GM12878 (cell line): ENCODE measurements at regions not wholly inside any gene's neighbourhood (a gene's known extent, or its start where the extent isn't known, plus 50 kb on each side); places are given as distances from the start of the nearest gene placed in this dataset.

Experiments
- ATAC-seq: fragments of 200-7000 bp; cut with Tn5 transposase; 3 replicates; pipeline ENCODE4 v1.9.1; 2020; ENCODE audit warnings: mild to moderate bottlenecking, moderate library complexity
- BruUV-seq: library from RNA; stranded (reverse); fragments of 400-500 nt; replicated peaks from 2 replicates; lab custom pipeline; 2021; lab: Mats Ljungman, UMichigan
- CTCF ChIA-PET: fragments of 300-600 bp; sonication (Branson Sonifier 250); formaldehyde crosslinking; extraction: SDS; loops from one replicate; lab custom pipeline; 2021; ENCODE audit warnings: inconsistent platforms; lab: Yijun Ruan, JAX
- POLR2A ChIA-PET: fragments of 350-600 bp; formaldehyde crosslinking; extraction: SDS; loops from one replicate; lab custom pipeline; 2021; ENCODE audit warnings: inconsistent platforms; lab: Charles Lee
- RAD21 ChIA-PET: fragments of 300-600 bp; sonication (Branson Sonifier 250); formaldehyde crosslinking; loops from one replicate; lab custom pipeline; 2023; ENCODE audit warnings: antibody characterized with exemption; ENCODE audit not compliant: unreplicated experiment; lab: Charles Lee
- SMC1A ChIA-PET: fragments of 300-600 bp; sonication (Branson Sonifier 250); formaldehyde crosslinking; loops from one replicate; lab custom pipeline; 2023; ENCODE audit not compliant: unreplicated experiment, uncharacterized antibody; lab: Charles Lee
- DNase-seq: peaks from one replicate; pipeline ENCODE4 v3.0.0-alpha.2; 2011; ENCODE audit warnings: low read depth, low spot score
- FAIRE-seq: peaks from 3 replicates; lab custom pipeline; 2011; peaks lifted over from hg19 to GRCh38; lab: Jason Lieb, UNC
- H2AFZ ChIP-seq: 2 replicates; pipeline ENCODE4 v1.6.0; 2011; ENCODE audit warnings: low read depth, low read length, control low read depth; ENCODE audit not compliant: control insufficient read depth
- H3K27ac ChIP-seq: 2 replicates; pipeline ENCODE4 v1.5.1; 2011; ENCODE audit warnings: control low read depth; ENCODE audit not compliant: control insufficient read depth, insufficient read depth
- H3K27me3 ChIP-seq, 2 experiments: replicated peaks in 1 of 2; 2 replicates each; pipeline versions ENCODE4 v1.6.0 to v1.6.1; 2011; ENCODE audit warnings: low read length in 1 of 2; ENCODE audit not compliant: control insufficient read depth in 2 of 2, insufficient read depth in 2 of 2
- H3K36me3 ChIP-seq, 2 experiments: 2 replicates each; pipeline ENCODE4 v1.5.1; 2011; ENCODE audit warnings: low read length in 1 of 2; ENCODE audit not compliant: control insufficient read depth in 2 of 2, insufficient read depth in 2 of 2
- H3K4me1 ChIP-seq: 2 replicates; pipeline ENCODE4 v1.6.1; 2011; ENCODE audit warnings: mild to moderate bottlenecking, low read length, moderate library complexity, mixed read lengths; ENCODE audit not compliant: control insufficient read depth, insufficient read depth
- H3K4me2 ChIP-seq: 2 replicates; pipeline ENCODE4 v1.6.0; 2011; ENCODE audit warnings: control low read depth; ENCODE audit not compliant: control insufficient read depth, insufficient read depth
- H3K4me3 ChIP-seq: fragments of 200-600 bp; sonication (generic); 2 replicates; pipeline ENCODE4 v1.5.1; 2016
- H3K79me2 ChIP-seq: 2 replicates; pipeline ENCODE4 v1.6.0; 2011; ENCODE audit warnings: low read length; ENCODE audit not compliant: control insufficient read depth, insufficient read depth
- H3K9ac ChIP-seq: 2 replicates; pipeline ENCODE4 v1.8.0; 2011; ENCODE audit warnings: low read length, control low read depth, mixed read lengths; ENCODE audit not compliant: control insufficient read depth, insufficient read depth
- H3K9me3 ChIP-seq: replicated peaks from 3 replicates; pipeline ENCODE4 v1.5.1; 2011; ENCODE audit warnings: mild to moderate bottlenecking, low read length; ENCODE audit not compliant: control insufficient read depth, insufficient read depth
- H4K20me1 ChIP-seq: 2 replicates; pipeline ENCODE4 v1.6.0; 2011; ENCODE audit not compliant: control insufficient read depth, insufficient read depth
- CHD1 ChIP-seq: IDR thresholded peaks from 2 replicates; pipeline ENCODE4 v1.6.1; 2012; ENCODE audit warnings: low read depth, low read length, improper control_type of control experiment
- ESRRA ChIP-seq: IDR thresholded peaks from 2 replicates; pipeline ENCODE4 v1.6.1; 2012; ENCODE audit warnings: mild to moderate bottlenecking, low read length, improper control_type of control experiment
- MXI1 ChIP-seq: fragments of 150-350 bp; IDR thresholded peaks from 2 replicates; pipeline ENCODE4 v1.6.1; 2011; ENCODE audit warnings: low read depth, mild to moderate bottlenecking, inconsistent platforms, low read length, improper control_type of control experiment
- NFIC ChIP-seq: IDR thresholded peaks from 2 replicates; pipeline ENCODE4 v1.6.1; 2012; ENCODE audit warnings: low read depth, mild to moderate bottlenecking, inconsistent platforms, low read length, moderate library complexity
- NFYB ChIP-seq: IDR thresholded peaks from 2 replicates; pipeline ENCODE4 v1.6.1; 2011; ENCODE audit warnings: low read depth, mild to moderate bottlenecking, low read length, improper control_type of control experiment, moderate library complexity; ENCODE audit not compliant: insufficient read depth
- POLR2A ChIP-seq: IDR thresholded peaks from 2 replicates; pipeline ENCODE4 v1.6.1; 2011; ENCODE audit warnings: low read depth, mild to moderate bottlenecking, low read length
- SMAD5 ChIP-seq: IDR thresholded peaks from 2 replicates; pipeline ENCODE4 v1.6.1; 2016; ENCODE audit warnings: antibody characterized with exemption, low read depth
- SPI1 ChIP-seq: IDR thresholded peaks from 2 replicates; pipeline ENCODE4 v1.6.1; 2011; ENCODE audit warnings: low read depth, mild to moderate bottlenecking, low read length, moderate library complexity, borderline replicate concordance; ENCODE audit not compliant: insufficient read depth
- SREBF2 ChIP-seq: IDR thresholded peaks from 2 replicates; pipeline ENCODE4 v1.6.1; 2012; ENCODE audit warnings: mild to moderate bottlenecking, low read length
- ZNF687 ChIP-seq: fragments of 450-650 bp; IDR thresholded peaks from 2 replicates; pipeline ENCODE4 v1.6.1; 2017; ENCODE audit warnings: mild to moderate bottlenecking, moderate library complexity
- WGBS: methylation state at CpG from one replicate; pipeline ENCODE4 v1.1.6; 2016; ENCODE audit warnings: low lambda C conversion rate; ENCODE audit not compliant: insufficient replicate concordance, insufficient coverage; ENCODE audit errors: missing lambda C conversion rate; 5-methylcytosine and 5-hydroxymethylcytosine counted together
- in situ Hi-C: fragments of 300-500 bp; cut with MboI; formaldehyde crosslinking; loops from 9 replicates; pipeline ENCODE4 v1.14.3; 2018; ENCODE audit warnings: mixed read lengths
- intact Hi-C: fragments of 100-400 bp; cut with micrococcal nuclease; formaldehyde crosslinking; loops from one replicate; pipeline ENCODE4 v1.14.2; 2022; ENCODE audit not compliant: unreplicated experiment
- TF ChIP-seq, protein P1 (sequence below): IDR thresholded peaks from 2 replicates; pipeline ENCODE4 v1.6.1; 2012; ENCODE audit warnings: low read depth, low read length, improper control_type of control experiment
- TF ChIP-seq, protein P2 (sequence below): IDR thresholded peaks from 2 replicates; pipeline ENCODE4 v1.6.1; 2012; ENCODE audit warnings: mild to moderate bottlenecking, low read depth, low read length
- TF ChIP-seq, protein P3 (sequence below): fragments of 450-650 bp; IDR thresholded peaks from 2 replicates; pipeline ENCODE4 v1.6.1; 2017; ENCODE audit warnings: borderline replicate concordance

DNA sequence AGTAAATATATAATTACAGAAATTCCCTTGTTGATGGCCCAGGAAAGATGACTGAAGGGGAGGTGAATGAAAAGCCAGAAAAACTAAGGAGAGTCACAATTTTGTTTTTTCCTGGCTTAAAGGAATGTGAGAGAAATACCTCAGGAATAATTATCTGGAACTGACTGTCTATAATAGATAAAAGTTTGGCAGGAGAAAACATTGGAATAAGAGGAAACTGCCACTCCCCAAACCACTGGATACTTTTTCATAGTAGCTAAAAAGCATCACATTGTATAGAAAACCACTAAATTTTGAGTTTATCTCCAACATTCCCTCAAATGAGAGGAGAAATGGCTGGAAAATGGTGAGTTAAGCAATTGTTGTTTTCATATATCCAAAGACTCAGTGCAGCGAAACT, 326.0 kb downstream of the NPR3 start:
- CTCF ChIA-PET: no interaction called here
- Histone ChIP-seq H3K4me3 (no peak overlapping the region), H3K27ac (no peak overlapping the region), H3K9ac (no peak overlapping the region), H3K4me1 (no peaks in the 10 kb centered on the region), H3K27me3 (no peaks in the 10 kb centered on the region), H3K36me3 (no peaks in the 10 kb centered on the region), H2AFZ (no peak overlapping the region), H3K4me2 (no peak overlapping the region), H3K79me2 (no peaks in the 10 kb centered on the region), H3K9me3 (no peaks in the 10 kb centered on the region; the same call in 2 of the 3 replicates), H4K20me1 (no peaks in the 10 kb centered on the region)
- FAIRE-seq (no peak), ATAC-seq (no peak), DNase-seq (no peak)
- BruUV-seq: no TSS peak
- in situ Hi-C loops: no loop called here
- RAD21 ChIA-PET: no interaction called here
- WGBS: 0% methylated on average over 1 of the region's 1 CpG
- intact Hi-C loops: no loop called here
- POLR2A ChIA-PET: no interaction called here
- SMC1A ChIA-PET: no interaction called here
- no peak for TF ChIP-seq CHD1
- TF ChIP-seq, protein P1, sequence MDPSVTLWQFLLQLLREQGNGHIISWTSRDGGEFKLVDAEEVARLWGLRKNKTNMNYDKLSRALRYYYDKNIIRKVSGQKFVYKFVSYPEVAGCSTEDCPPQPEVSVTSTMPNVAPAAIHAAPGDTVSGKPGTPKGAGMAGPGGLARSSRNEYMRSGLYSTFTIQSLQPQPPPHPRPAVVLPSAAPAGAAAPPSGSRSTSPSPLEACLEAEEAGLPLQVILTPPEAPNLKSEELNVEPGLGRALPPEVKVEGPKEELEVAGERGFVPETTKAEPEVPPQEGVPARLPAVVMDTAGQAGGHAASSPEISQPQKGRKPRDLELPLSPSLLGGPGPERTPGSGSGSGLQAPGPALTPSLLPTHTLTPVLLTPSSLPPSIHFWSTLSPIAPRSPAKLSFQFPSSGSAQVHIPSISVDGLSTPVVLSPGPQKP: no peak
- no peak for TF ChIP-seq SPI1
- TF ChIP-seq, protein P2, sequence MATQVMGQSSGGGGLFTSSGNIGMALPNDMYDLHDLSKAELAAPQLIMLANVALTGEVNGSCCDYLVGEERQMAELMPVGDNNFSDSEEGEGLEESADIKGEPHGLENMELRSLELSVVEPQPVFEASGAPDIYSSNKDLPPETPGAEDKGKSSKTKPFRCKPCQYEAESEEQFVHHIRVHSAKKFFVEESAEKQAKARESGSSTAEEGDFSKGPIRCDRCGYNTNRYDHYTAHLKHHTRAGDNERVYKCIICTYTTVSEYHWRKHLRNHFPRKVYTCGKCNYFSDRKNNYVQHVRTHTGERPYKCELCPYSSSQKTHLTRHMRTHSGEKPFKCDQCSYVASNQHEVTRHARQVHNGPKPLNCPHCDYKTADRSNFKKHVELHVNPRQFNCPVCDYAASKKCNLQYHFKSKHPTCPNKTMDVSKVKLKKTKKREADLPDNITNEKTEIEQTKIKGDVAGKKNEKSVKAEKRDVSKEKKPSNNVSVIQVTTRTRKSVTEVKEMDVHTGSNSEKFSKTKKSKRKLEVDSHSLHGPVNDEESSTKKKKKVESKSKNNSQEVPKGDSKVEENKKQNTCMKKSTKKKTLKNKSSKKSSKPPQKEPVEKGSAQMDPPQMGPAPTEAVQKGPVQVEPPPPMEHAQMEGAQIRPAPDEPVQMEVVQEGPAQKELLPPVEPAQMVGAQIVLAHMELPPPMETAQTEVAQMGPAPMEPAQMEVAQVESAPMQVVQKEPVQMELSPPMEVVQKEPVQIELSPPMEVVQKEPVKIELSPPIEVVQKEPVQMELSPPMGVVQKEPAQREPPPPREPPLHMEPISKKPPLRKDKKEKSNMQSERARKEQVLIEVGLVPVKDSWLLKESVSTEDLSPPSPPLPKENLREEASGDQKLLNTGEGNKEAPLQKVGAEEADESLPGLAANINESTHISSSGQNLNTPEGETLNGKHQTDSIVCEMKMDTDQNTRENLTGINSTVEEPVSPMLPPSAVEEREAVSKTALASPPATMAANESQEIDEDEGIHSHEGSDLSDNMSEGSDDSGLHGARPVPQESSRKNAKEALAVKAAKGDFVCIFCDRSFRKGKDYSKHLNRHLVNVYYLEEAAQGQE: no peak
- TF ChIP-seq, protein P3, sequence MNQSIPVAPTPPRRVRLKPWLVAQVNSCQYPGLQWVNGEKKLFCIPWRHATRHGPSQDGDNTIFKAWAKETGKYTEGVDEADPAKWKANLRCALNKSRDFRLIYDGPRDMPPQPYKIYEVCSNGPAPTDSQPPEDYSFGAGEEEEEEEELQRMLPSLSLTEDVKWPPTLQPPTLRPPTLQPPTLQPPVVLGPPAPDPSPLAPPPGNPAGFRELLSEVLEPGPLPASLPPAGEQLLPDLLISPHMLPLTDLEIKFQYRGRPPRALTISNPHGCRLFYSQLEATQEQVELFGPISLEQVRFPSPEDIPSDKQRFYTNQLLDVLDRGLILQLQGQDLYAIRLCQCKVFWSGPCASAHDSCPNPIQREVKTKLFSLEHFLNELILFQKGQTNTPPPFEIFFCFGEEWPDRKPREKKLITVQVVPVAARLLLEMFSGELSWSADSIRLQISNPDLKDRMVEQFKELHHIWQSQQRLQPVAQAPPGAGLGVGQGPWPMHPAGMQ: no peak
- TF ChIP-seq ZNF687: no peak
- no peak for TF ChIP-seq SMAD5
- no peak for TF ChIP-seq NFYB
- no peak for TF ChIP-seq NFIC
- TF ChIP-seq POLR2A: no peak
- TF ChIP-seq ESRRA: no peak
- no peak for TF ChIP-seq MXI1
- no peak for TF ChIP-seq SREBF2
